ENCODE measurements at regions not wholly inside any gene's neighbourhood (a gene's known extent, or its start where the extent isn't known, plus 50 kb on each side); places are given as distances from the start of the nearest gene placed in this dataset.

- TF ChIP-seq POLR2AphosphoS5 (IDR thresholded peaks at IDR 0.05) (no peak), CTCF (IDR thresholded peaks at IDR 0.05 in 8 of 11, conservative IDR thresholded peaks at IDR 0.05 in 3 of 11) (no peak), POLR2A (IDR thresholded peaks at IDR 0.05) (no peak)
- Histone ChIP-seq H3K27me3 (replicated peaks in 1 of 7) (no peaks in the 10 kb centered on the region), H3K36me3 (no peaks in the 10 kb centered on the region), H3K27ac (no peak overlapping the region), H3K4me3 (no peak overlapping the region), H3K4me1 (peaks cover 0 to 2% (median under 1%) of the 10 kb centered on the region in 6 donors), H3K9me3 (no peaks in the 10 kb centered on the region)
- intact Hi-C loops (cut with DNase I; ENCODE audit: low total_unique reads): no loop called here
- 76 to 95% (median 81%) methylated on average over 2 of the region's 2 CpGs for WGBS, 5 donors
- no peak for DNase-seq
Measured at GRCh38 chr9:20033511-20033910, 244.7 kb upstream of the SLC24A2 start.

GRCh38 chr9:20032413-20033006 is 243.7 kb upstream of the SLC24A2 start:
- intact Hi-C loops (cut with DNase I; ENCODE audit: low total_unique reads): no loop called here
- no peak overlapping the region for H3K4me3 ChIP-seq
- H3K36me3 ChIP-seq: no peaks in the 10 kb centered on the region
- no peaks in the 10 kb centered on the region for H3K27me3 ChIP-seq (replicated peaks in 1 of 7)
- 90 to 97% (median 91%) methylated on average over 8 of the region's 8 CpGs for WGBS, 5 donors
- no peak for DNase-seq
- TF ChIP-seq POLR2AphosphoS5 (IDR thresholded peaks at IDR 0.05): no peak
- no peak for TF ChIP-seq CTCF (IDR thresholded peaks at IDR 0.05 in 8 of 11, conservative IDR thresholded peaks at IDR 0.05 in 3 of 11)
- no peak for TF ChIP-seq POLR2A (IDR thresholded peaks at IDR 0.05)
- no peaks in the 10 kb centered on the region for H3K9me3 ChIP-seq
- peaks cover 0 to 10% (median 6%) of the 10 kb centered on the region in 6 donors for H3K4me1 ChIP-seq
- no peak overlapping the region for H3K27ac ChIP-seq

- TF ChIP-seq CTCF (IDR thresholded peaks at IDR 0.05 in 8 of 11, conservative IDR thresholded peaks at IDR 0.05 in 3 of 11): no peak
- TF ChIP-seq POLR2A (IDR thresholded peaks at IDR 0.05): no peak
- TF ChIP-seq POLR2AphosphoS5 (IDR thresholded peaks at IDR 0.05): no peak
- WGBS, 5 donors: 75 to 94% (median 89%) methylated on average over 6 of the region's 6 CpGs
- intact Hi-C loops (cut with DNase I; ENCODE audit: low total_unique reads): no loop called here
- no peak overlapping the region for H3K4me3 ChIP-seq
- no peak overlapping the region for H3K27ac ChIP-seq
- H3K9me3 ChIP-seq: no peaks in the 10 kb centered on the region
- H3K36me3 ChIP-seq: no peaks in the 10 kb centered on the region
- peaks cover 0 to 10% (median 6%) of the 10 kb centered on the region in 6 donors for H3K4me1 ChIP-seq
- H3K27me3 ChIP-seq (replicated peaks in 1 of 7): no peaks in the 10 kb centered on the region
- no peak for DNase-seq
Measured at GRCh38 chr9:20031836-20032235, 243.0 kb upstream of the SLC24A2 start.

- WGBS, 5 donors: 65 to 85% (median 84%) methylated on average over 2 of the region's 2 CpGs
- no peak for TF ChIP-seq POLR2A (IDR thresholded peaks at IDR 0.05)
- no peak for TF ChIP-seq CTCF (IDR thresholded peaks at IDR 0.05 in 8 of 11, conservative IDR thresholded peaks at IDR 0.05 in 3 of 11)
- no peak for TF ChIP-seq POLR2AphosphoS5 (IDR thresholded peaks at IDR 0.05)
Measured at GRCh38 chr9:20030671-20031070, 241.8 kb upstream of the SLC24A2 start.

More at GRCh38 chr9:20030671-20031070, 241.8 kb upstream of the SLC24A2 start:
- no peaks in the 10 kb centered on the region for H3K36me3 ChIP-seq
- peaks cover 0 to 10% (median 6%) of the 10 kb centered on the region in 6 donors for H3K4me1 ChIP-seq
- no peak overlapping the region for H3K4me3 ChIP-seq
- DNase-seq: no peak
- no peaks in the 10 kb centered on the region for H3K27me3 ChIP-seq (replicated peaks in 1 of 7)
- no peak overlapping the region for H3K27ac ChIP-seq
- H3K9me3 ChIP-seq: no peaks in the 10 kb centered on the region
- intact Hi-C loops (cut with DNase I; ENCODE audit: low total_unique reads): no loop called here

Measured in spleen (tissue), 11 donors.